ENCODE measurements at regions not wholly inside any gene's neighbourhood (a gene's known extent, or its start where the extent isn't known, plus 50 kb on each side); places are given as distances from the start of the nearest gene placed in this dataset.

DNA sequence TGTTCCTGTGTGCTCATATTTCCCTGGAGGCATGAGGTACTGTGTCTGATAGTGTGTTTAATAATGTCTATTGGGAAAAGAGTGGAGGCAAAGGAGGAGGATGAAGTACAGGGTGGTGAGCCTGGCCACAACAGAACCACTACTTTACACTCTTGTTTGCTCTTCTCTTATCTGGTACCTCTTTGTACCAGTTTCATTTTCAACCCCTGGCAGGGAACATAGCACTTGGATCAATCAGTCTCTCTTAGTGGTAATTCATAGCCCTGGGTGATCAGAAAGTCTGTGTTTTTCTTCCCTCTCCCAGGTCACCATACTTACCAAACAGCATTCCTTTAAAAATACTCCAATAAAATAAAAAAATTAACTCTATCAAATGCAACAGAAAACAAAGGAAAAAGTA is 105.4 kb downstream of the DMRT2 start:
- no peak for TF ChIP-seq CTCF (IDR thresholded peaks at IDR 0.05; ENCODE audit: borderline replicate concordance, extremely low read depth, low read length, poor library complexity, severe bottlenecking)
- TF ChIP-seq EZH2 (IDR thresholded peaks at IDR 0.05; ENCODE audit: borderline replicate concordance, low read depth, low read length, severe bottlenecking): no peak

Measured in DND-41 (cell line).